Lung (tissue), 11 donors: ENCODE measurements at regions not wholly inside any gene's neighbourhood (a gene's known extent, or its start where the extent isn't known, plus 50 kb on each side); places are given as distances from the start of the nearest gene placed in this dataset.
"Not testable (repeated sequence)": the region's sequence is repeated elsewhere in the genome, so short reads cannot be mapped to it uniquely, and the experiment has no call there.

Experiments
- ATAC-seq: fragments of 200-7000 bp; cut with Tn5 transposase; one replicate; pipeline ENCODE4 v1.9.1; 2020; ENCODE audit warnings: moderate number of reproducible peaks; ENCODE audit not compliant: insufficient read depth, low FRiP score
- DNase-seq, 3 donors: peaks; one replicate each; pipeline ENCODE4 v3.0.0-alpha.2; 2013 to 2017
- H3K27ac ChIP-seq, 2 donors: one replicate each; pipeline ENCODE4 v1.5.1; 2013; ENCODE audit warnings: mild to moderate bottlenecking in 2 of 2, moderate library complexity in 2 of 2, control low read depth in 1 of 2, inconsistent platforms in 1 of 2, low read depth in 1 of 2, low read length in 1 of 2
- H3K27me3 ChIP-seq, 3 donors: one replicate each; pipeline ENCODE4 v1.5.1; 2013; ENCODE audit warnings: low read length in 2 of 3; ENCODE audit not compliant: control insufficient read depth in 3 of 3, insufficient read depth in 3 of 3
- H3K36me3 ChIP-seq, 4 donors: one replicate each; pipeline ENCODE4 v1.5.1; 2013; ENCODE audit warnings: low read length in 4 of 4, mild to moderate bottlenecking in 1 of 4, moderate library complexity in 1 of 4; ENCODE audit not compliant: control insufficient read depth in 4 of 4, insufficient read depth in 4 of 4
- H3K4me1 ChIP-seq, 5 donors: one replicate each; pipeline ENCODE4 v1.5.1; 2013; ENCODE audit warnings: low read length in 5 of 5, mild to moderate bottlenecking in 2 of 5, moderate library complexity in 1 of 5; ENCODE audit not compliant: control insufficient read depth in 5 of 5, insufficient read depth in 5 of 5
- H3K4me3 ChIP-seq: one replicate; pipeline ENCODE4 v1.5.1; 2013; ENCODE audit warnings: mild to moderate bottlenecking, control low read depth, moderate library complexity
- H3K9ac ChIP-seq, 2 donors: one replicate each; pipeline ENCODE4 v1.5.1; 2013; ENCODE audit warnings: low read length in 2 of 2, control low read depth in 1 of 2; ENCODE audit not compliant: insufficient read depth in 1 of 2
- H3K9me3 ChIP-seq, 4 donors: one replicate each; pipeline ENCODE4 v1.5.1; 2013; ENCODE audit warnings: low read length in 3 of 4, mild to moderate bottlenecking in 1 of 4, moderate library complexity in 1 of 4; ENCODE audit not compliant: control insufficient read depth in 4 of 4, insufficient read depth in 3 of 4
- CTCF ChIP-seq: IDR thresholded peaks from 2 replicates; pipeline ENCODE4 v1.5.1; 2012; ENCODE audit warnings: mild to moderate bottlenecking; ENCODE audit errors: control extremely low read depth, extremely low read depth
- WGBS, 2 donors: extraction: QIAGEN DNeasy Blood & Tissue Kit; methylation state at CpG; one replicate each; pipeline ENCODE4 v1.1.7; 2013; 5-methylcytosine and 5-hydroxymethylcytosine counted together
- donor health status: control.
- donor health status: control.
- donor health status: Bipolar disorder and iron deficiency.
- donor health status: healthy.
- donor health status: DM: yes; HTN: yes; CAD: no.

DNA sequence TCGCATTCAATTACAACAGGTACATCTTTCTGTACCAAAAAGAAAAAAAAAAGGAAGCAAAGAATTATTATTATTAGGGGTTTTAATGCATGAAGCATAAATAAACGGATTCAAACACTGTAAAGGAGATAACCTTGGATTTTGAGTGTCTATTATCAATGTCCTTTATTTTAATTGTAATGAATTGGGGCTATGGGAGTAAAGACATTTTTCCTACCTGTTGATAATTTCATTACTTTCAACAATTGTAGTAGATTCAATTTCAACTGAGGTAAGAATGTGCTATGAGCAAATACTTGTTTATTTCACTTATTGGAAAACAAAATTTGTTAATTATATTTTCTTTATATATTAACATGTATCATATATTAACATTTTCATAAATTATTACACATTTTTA lies 855.6 kb downstream of the KCNJ2 start:
- no peaks in the 10 kb centered on the region for H3K27me3 ChIP-seq
- H3K9ac ChIP-seq: no peak overlapping the region
- H3K4me1 ChIP-seq: no peaks in the 10 kb centered on the region
- 72 to 81% methylated on average over 2 of the region's 2 CpGs for WGBS, 2 donors
- H3K9me3 ChIP-seq: no peaks in the 10 kb centered on the region
- no peaks in the 10 kb centered on the region for H3K36me3 ChIP-seq
- H3K27ac ChIP-seq: no peak overlapping the region
- H3K4me3 ChIP-seq: no peak overlapping the region
- no peak for TF ChIP-seq CTCF
- DNase-seq: no peak
- no peak for ATAC-seq

GRCh38 chr17:71029246-71029645 lies 859.9 kb downstream of the KCNJ2 start:
- no peaks in the 10 kb centered on the region for H3K36me3 ChIP-seq
- H3K9me3 ChIP-seq: no peaks in the 10 kb centered on the region
- TF ChIP-seq CTCF: no peak
- H3K27ac ChIP-seq: no peak overlapping the region
- H3K4me1 ChIP-seq: no peaks in the 10 kb centered on the region
- no peak overlapping the region for H3K9ac ChIP-seq
- no peaks in the 10 kb centered on the region for H3K27me3 ChIP-seq
- no peak overlapping the region for H3K4me3 ChIP-seq
- ATAC-seq (no peak), DNase-seq (no peak)

GRCh38 chr17:71031286-71031685 lies 862.0 kb downstream of the KCNJ2 start:
- WGBS, 2 donors: 89 to 91% methylated on average over 2 of the region's 2 CpGs
- not testable (repeated sequence) for ATAC-seq, H3K36me3 ChIP-seq, H3K27me3 ChIP-seq, H3K27ac ChIP-seq, DNase-seq, H3K4me3 ChIP-seq, H3K4me1 ChIP-seq, H3K9me3 ChIP-seq, H3K9ac ChIP-seq

DNA sequence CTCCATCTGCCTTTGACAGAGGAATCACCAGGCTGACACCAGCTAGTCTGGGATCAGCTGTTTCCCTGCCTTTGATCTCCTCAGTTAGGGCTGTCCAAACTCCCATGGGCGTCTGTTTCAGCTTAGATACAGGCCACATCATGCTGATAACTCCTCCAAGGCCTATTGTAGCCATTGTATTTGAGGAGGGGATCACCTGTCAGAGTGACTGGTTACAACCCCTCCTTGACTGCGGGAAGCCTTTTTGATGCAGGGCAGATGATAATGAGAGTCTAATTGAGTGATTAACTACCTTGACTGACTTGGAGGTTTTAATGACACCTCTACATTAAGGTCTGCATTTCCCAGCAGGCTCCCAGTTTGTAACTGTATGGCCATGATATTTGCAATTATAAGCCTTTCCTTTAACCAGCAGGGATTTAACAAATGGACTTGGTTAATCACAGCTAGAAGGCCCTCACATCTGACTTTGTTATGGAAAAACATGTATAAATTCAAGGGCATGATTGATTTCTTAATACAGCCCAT lies 863.5 kb downstream of the KCNJ2 start:
- no peak for DNase-seq
- Histone ChIP-seq H3K27me3 (no peaks in the 10 kb centered on the region), H3K4me3 (no peak overlapping the region), H3K9ac (no peak overlapping the region), H3K36me3 (no peaks in the 10 kb centered on the region), H3K4me1 (no peaks in the 10 kb centered on the region), H3K27ac (no peak overlapping the region), H3K9me3 (no peaks in the 10 kb centered on the region)
- ATAC-seq: no peak
- no peak for TF ChIP-seq CTCF
- 68 to 69% methylated on average over 2 of the region's 2 CpGs for WGBS, 2 donors
